ENCODE measurements at regions not wholly inside any gene's neighbourhood (a gene's known extent, or its start where the extent isn't known, plus 50 kb on each side); places are given as distances from the start of the nearest gene placed in this dataset.
"Not testable (repeated sequence)": the region's sequence is repeated elsewhere in the genome, so short reads cannot be mapped to it uniquely, and the experiment has no call there.

GRCh38 chr2:5629510-5629909 lies 62.7 kb upstream of the SOX11 start:
- not testable (repeated sequence) for DNase-seq (ENCODE audit: low read depth in 2 of 3, low spot score in 2 of 3)

- not testable (repeated sequence) for DNase-seq (ENCODE audit: low read depth in 2 of 3, low spot score in 2 of 3)
Measured at GRCh38 chr2:5637051-5637450, 55.1 kb upstream of the SOX11 start.
